NCI-H1417 (cell line): ENCODE measurements at regions not wholly inside any gene's neighbourhood (a gene's known extent, or its start where the extent isn't known, plus 50 kb on each side); places are given as distances from the start of the nearest gene placed in this dataset.
"Not testable (repeated sequence)": the region's sequence is repeated elsewhere in the genome, so short reads cannot be mapped to it uniquely, and the experiment has no call there.

Source experiments
- DNase-seq, 3 experiments: peaks; one replicate each; lab custom pipeline; 2025; lab: John Stamatoyannopoulos, UW

- DNase-seq = no peak
Observed at GRCh38 chrX:19172741-19173140, 50.5 kb upstream of the ADGRG2 start.

GRCh38 chrX:19174401-19175025, 52.2 kb upstream of the ADGRG2 start:
- DNase-seq = no peak

GRCh38 chrX:19176901-19177630, 54.8 kb upstream of the ADGRG2 start:
- no peak for DNase-seq

GRCh38 chrX:19177721-19178120, 55.5 kb upstream of the ADGRG2 start:
- DNase-seq = peak in 1 of 3 experiments; percentile 69

GRCh38 chrX:19178402-19178801, 56.1 kb upstream of the ADGRG2 start:
- DNase-seq = no peak

GRCh38 chrX:19179389-19179788, 57.1 kb upstream of the ADGRG2 start:
- no peak for DNase-seq

- DNase-seq = no peak
Observed at GRCh38 chrX:19181345-19181744, 59.1 kb upstream of the ADGRG2 start.

- no peak for DNase-seq
Observed at GRCh38 chrX:19182785-19183184, 60.5 kb upstream of the ADGRG2 start.

- no peak for DNase-seq
Observed at GRCh38 chrX:19183761-19184477, 61.7 kb upstream of the ADGRG2 start.

GRCh38 chrX:19188566-19188965, 66.3 kb upstream of the ADGRG2 start:
- DNase-seq = no peak

GRCh38 chrX:19190902-19191301, 68.6 kb upstream of the ADGRG2 start:
- DNase-seq = no peak

GRCh38 chrX:19193565-19193964, 71.3 kb upstream of the ADGRG2 start:
- no peak for DNase-seq

- DNase-seq = no peak
Observed at GRCh38 chrX:19194285-19195242, 72.3 kb upstream of the ADGRG2 start.

- peak in 1 of 3 experiments; percentile 37 for DNase-seq
Observed at GRCh38 chrX:19195243-19195610, 73.0 kb upstream of the ADGRG2 start.

GRCh38 chrX:19198473-19198872, 76.2 kb upstream of the ADGRG2 start:
- no peak for DNase-seq

GRCh38 chrX:19202171-19202570, 79.9 kb upstream of the ADGRG2 start:
- no peak for DNase-seq

- DNase-seq = no peak
Observed at GRCh38 chrX:19204636-19205035, 82.4 kb upstream of the ADGRG2 start.

- DNase-seq = no peak
Observed at GRCh38 chrX:19212037-19212436, 89.8 kb upstream of the ADGRG2 start.

- DNase-seq = no peak
Observed at GRCh38 chrX:19213610-19214152, 91.4 kb upstream of the ADGRG2 start.

GRCh38 chrX:19214311-19214710, 92.0 kb upstream of the ADGRG2 start:
- no peak for DNase-seq

- DNase-seq = peak in 1 of 3 experiments; percentile 47
Observed at GRCh38 chrX:19225909-19226308, 103.6 kb upstream of the ADGRG2 start.

- not testable (repeated sequence) for DNase-seq
Observed at GRCh38 chrX:19229896-19230295, 107.6 kb upstream of the ADGRG2 start.
